Fibroblast of skin of left biceps (primary cell): ENCODE measurements at regions not wholly inside any gene's neighbourhood (a gene's known extent, or its start where the extent isn't known, plus 50 kb on each side); places are given as distances from the start of the nearest gene placed in this dataset.

Source experiments
- DNase-seq, 2 experiments: peaks; one replicate each; pipeline ENCODE4 v3.0.0-alpha.2; 2013; ENCODE audit warnings: low read depth in 2 of 2

- DNase-seq = no peak
Observed at GRCh38 chr15:81865850-81866537, 179.8 kb downstream of the MEX3B start.

- no peak for DNase-seq
Observed at GRCh38 chr15:81863162-81863561, 182.7 kb downstream of the MEX3B start.

GRCh38 chr15:81859737-81860516, 185.9 kb downstream of the MEX3B start:
- DNase-seq = no peak

- no peak for DNase-seq
Observed at GRCh38 chr15:81858586-81858985, 187.2 kb downstream of the MEX3B start.

- no peak for DNase-seq
Observed at GRCh38 chr15:81858136-81858535, 187.7 kb downstream of the MEX3B start.

- DNase-seq = no peak
Observed at GRCh38 chr15:81856634-81857026, 189.2 kb downstream of the MEX3B start.

GRCh38 chr15:81856001-81856633, 189.7 kb downstream of the MEX3B start:
- DNase-seq = no peak

- no peak for DNase-seq
Observed at GRCh38 chr15:81853150-81853748, 192.6 kb downstream of the MEX3B start.

- DNase-seq = peak; percentile 7 to 13
Observed at GRCh38 chr15:81852411-81853149, 193.2 kb downstream of the MEX3B start.

- DNase-seq = no peak
Observed at GRCh38 chr15:81851757-81852156, 194.1 kb downstream of the MEX3B start.

GRCh38 chr15:81851325-81851724, 194.5 kb downstream of the MEX3B start:
- DNase-seq = no peak

GRCh38 chr15:81849289-81849688, 196.5 kb downstream of the MEX3B start:
- DNase-seq = no peak

- no peak for DNase-seq
Observed at GRCh38 chr15:81848701-81849100, 197.1 kb downstream of the MEX3B start.

GRCh38 chr15:81843757-81844407, 201.9 kb downstream of the MEX3B start:
- no peak for DNase-seq

GRCh38 chr15:81843226-81843625, 202.6 kb downstream of the MEX3B start:
- DNase-seq = no peak

- DNase-seq = no peak
Observed at GRCh38 chr15:81839387-81839786, 206.4 kb downstream of the MEX3B start.

GRCh38 chr15:81835731-81836130, 210.1 kb downstream of the MEX3B start:
- no peak for DNase-seq

GRCh38 chr15:81830520-81830919, 215.3 kb downstream of the MEX3B start:
- DNase-seq = no peak

- DNase-seq = no peak
Observed at GRCh38 chr15:81829918-81830317, 215.9 kb downstream of the MEX3B start.

- DNase-seq = no peak
Observed at GRCh38 chr15:81828135-81828534, 217.7 kb downstream of the MEX3B start.

GRCh38 chr15:81825136-81825535, 220.7 kb downstream of the MEX3B start:
- no peak for DNase-seq
